H9 (cell line): ENCODE measurements at regions not wholly inside any gene's neighbourhood (a gene's known extent, or its start where the extent isn't known, plus 50 kb on each side); places are given as distances from the start of the nearest gene placed in this dataset.

ENCODE experiments used
- DNase-seq: peaks from one replicate; pipeline ENCODE4 v3.0.0-alpha.2; 2017
- H2AFZ ChIP-seq: one replicate; pipeline ENCODE4 v1.6.1; 2013; ENCODE audit warnings: mild to moderate bottlenecking, low read length, control low read depth, moderate library complexity
- H2AK5ac ChIP-seq: 2 replicates; pipeline ENCODE4 v1.6.1; 2013; ENCODE audit warnings: low read length, control low read depth, mixed read lengths; ENCODE audit not compliant: insufficient read length
- H2BK120ac ChIP-seq: one replicate; pipeline ENCODE4 v1.6.1; 2013; ENCODE audit warnings: low read depth, mild to moderate bottlenecking, low read length, control low read depth, inconsistent platforms; ENCODE audit not compliant: poor library complexity, severe bottlenecking
- H2BK12ac ChIP-seq: 2 replicates; pipeline ENCODE4 v1.6.1; 2013; ENCODE audit warnings: low read length, control low read depth, mixed read lengths, low read depth; ENCODE audit not compliant: insufficient read length
- H2BK15ac ChIP-seq: 2 replicates; pipeline ENCODE4 v1.6.1; 2013; ENCODE audit warnings: low read depth, low read length, control low read depth
- H2BK20ac ChIP-seq: one replicate; pipeline ENCODE4 v1.6.1; 2013; ENCODE audit warnings: low read depth, mild to moderate bottlenecking, low read length, control low read depth, inconsistent platforms; ENCODE audit not compliant: poor library complexity, severe bottlenecking
- H2BK5ac ChIP-seq: 2 replicates; pipeline ENCODE4 v1.6.1; 2013; ENCODE audit warnings: low read length, control low read depth, mixed read lengths; ENCODE audit not compliant: insufficient read length
- H3K14ac ChIP-seq: 2 replicates; pipeline ENCODE4 v1.6.1; 2013; ENCODE audit warnings: low read length, control low read depth; ENCODE audit not compliant: insufficient read depth
- H3K18ac ChIP-seq: 2 replicates; pipeline ENCODE4 v1.6.1; 2013; ENCODE audit warnings: low read depth, mild to moderate bottlenecking, mixed read lengths, low read length, control low read depth; ENCODE audit not compliant: insufficient read length
- H3K23ac ChIP-seq: 2 replicates; pipeline ENCODE4 v1.6.1; 2013; ENCODE audit warnings: low read length, control low read depth, mixed read lengths, low read depth; ENCODE audit not compliant: insufficient read length
- H3K23me2 ChIP-seq: 2 replicates; pipeline ENCODE4 v1.6.1; 2013; ENCODE audit warnings: low read depth, mild to moderate bottlenecking, mixed read lengths, low read length, control low read depth; ENCODE audit not compliant: insufficient read length, poor library complexity, severe bottlenecking
- H3K27ac ChIP-seq: 2 replicates; pipeline ENCODE4 v1.5.1; 2013; ENCODE audit warnings: low read length, control low read depth, mixed read lengths, low read depth; ENCODE audit not compliant: insufficient read length
- H3K27me3 ChIP-seq: 2 replicates; pipeline ENCODE4 v1.6.1; 2013; ENCODE audit warnings: low read length, control low read depth, inconsistent platforms; ENCODE audit not compliant: insufficient read depth
- H3K4ac ChIP-seq: 2 replicates; pipeline ENCODE4 v1.6.1; 2013; ENCODE audit warnings: low read depth, mild to moderate bottlenecking, control low read depth, inconsistent platforms, low read length, moderate library complexity
- H3K4me1 ChIP-seq: 2 replicates; pipeline ENCODE4 v1.6.1; 2013; ENCODE audit warnings: low read length, control low read depth, inconsistent platforms; ENCODE audit not compliant: insufficient read depth
- H3K4me2 ChIP-seq: 2 replicates; pipeline ENCODE4 v1.6.1; 2013; ENCODE audit warnings: low read length, control low read depth, mixed read lengths; ENCODE audit not compliant: insufficient read length, insufficient read depth
- H3K56ac ChIP-seq: 2 replicates; pipeline ENCODE4 v1.6.1; 2013; ENCODE audit warnings: low read depth, mild to moderate bottlenecking, mixed read lengths, low read length, control low read depth; ENCODE audit not compliant: insufficient read length
- H3K79me1 ChIP-seq: 2 replicates; pipeline ENCODE4 v1.6.1; 2013; ENCODE audit warnings: low read depth, mild to moderate bottlenecking, moderate library complexity, low read length, control low read depth, inconsistent platforms; ENCODE audit not compliant: insufficient read depth, poor library complexity, severe bottlenecking
- H3K79me2 ChIP-seq: 2 replicates; pipeline ENCODE4 v1.6.1; 2013; ENCODE audit warnings: low read length, control low read depth, inconsistent platforms; ENCODE audit not compliant: insufficient read depth
- H3K9ac ChIP-seq: 2 replicates; pipeline ENCODE4 v1.6.1; 2013; ENCODE audit warnings: low read length, control low read depth, mixed read lengths; ENCODE audit not compliant: insufficient read length; ENCODE audit errors: extremely low read depth
- H3K9me3 ChIP-seq: one replicate; pipeline ENCODE4 v1.6.1; 2013; ENCODE audit warnings: low read depth, low read length, inconsistent platforms; ENCODE audit not compliant: control insufficient read depth
- H3T11ph ChIP-seq: one replicate; pipeline ENCODE4 v1.6.1; 2013; ENCODE audit warnings: mild to moderate bottlenecking, low read length, control low read depth, inconsistent platforms
- H4K20me1 ChIP-seq: one replicate; pipeline ENCODE4 v1.6.1; 2013; ENCODE audit not compliant: control insufficient read depth, insufficient read length, insufficient read depth
- H4K5ac ChIP-seq: 2 replicates; pipeline ENCODE4 v1.6.1; 2013; ENCODE audit warnings: low read depth, mild to moderate bottlenecking, mixed read lengths, low read length, control low read depth; ENCODE audit not compliant: insufficient read length
- H4K8ac ChIP-seq: replicated peaks from 2 replicates; pipeline ENCODE4 v1.6.1; 2013; ENCODE audit warnings: low read length, control low read depth, mixed read lengths, low read depth; ENCODE audit not compliant: insufficient read length
- H4K91ac ChIP-seq: 2 replicates; pipeline ENCODE4 v1.6.1; 2013; ENCODE audit warnings: low read depth, mild to moderate bottlenecking, moderate library complexity, mixed read lengths, low read length, control low read depth; ENCODE audit not compliant: insufficient read length
- H3K27ac Mint-ChIP-seq, 3 experiments: 2 replicates in 2 of 3; 3 replicates in 1 of 3; pipeline ENCODE4 v1.8.0; 2020 to 2021; ENCODE audit warnings: mixed read lengths in 3 of 3, mild to moderate bottlenecking in 1 of 3, moderate library complexity in 1 of 3
- H3K27me3 Mint-ChIP-seq: 2 replicates; pipeline ENCODE4 v1.8.0; 2021; ENCODE audit warnings: low read depth, mild to moderate bottlenecking, moderate library complexity, mixed read lengths
- H3K36me3 Mint-ChIP-seq, 3 experiments: 2 replicates in 2 of 3; 3 replicates in 1 of 3; pipeline ENCODE4 v1.8.0; 2020 to 2021; ENCODE audit warnings: low read depth in 3 of 3, mixed read lengths in 3 of 3; ENCODE audit not compliant: insufficient read depth in 1 of 3
- H3K4me1 Mint-ChIP-seq, 2 experiments: 2 replicates each; pipeline ENCODE4 v1.8.0; 2020; ENCODE audit warnings: mixed read lengths in 2 of 2
- H3K4me3 Mint-ChIP-seq, 2 experiments: 2 replicates in 1 of 2; 3 replicates in 1 of 2; pipeline ENCODE4 v1.8.0; 2020 to 2021; ENCODE audit warnings: mild to moderate bottlenecking in 2 of 2, mixed read lengths in 2 of 2, moderate library complexity in 1 of 2
- H3K9me3 Mint-ChIP-seq, 2 experiments: 2 replicates in 1 of 2; 3 replicates in 1 of 2; pipeline ENCODE4 v1.8.0; 2020; ENCODE audit warnings: mild to moderate bottlenecking in 2 of 2, mixed read lengths in 2 of 2, moderate library complexity in 1 of 2
- CTCF ChIP-seq: fragments of 200-600 bp; sonication (generic); conservative IDR thresholded peaks from 3 replicates; pipeline ENCODE4 v1.8.0; 2021; ENCODE audit warnings: antibody characterized with exemption, mild to moderate bottlenecking
- WGBS: extraction: QIAGEN DNeasy Blood & Tissue Kit; methylation state at CpG from one replicate; pipeline ENCODE4 v1.1.7; 2013; ENCODE audit warnings: missing lambda C conversion rate, low lambda C conversion rate, mixed read lengths; ENCODE audit not compliant: insufficient read length; ENCODE audit errors: extremely low coverage; 5-methylcytosine and 5-hydroxymethylcytosine counted together

GRCh38 chr18:68301441-68301840, 413.5 kb downstream of the TMX3 start:
- no peak overlapping the region for H3K27ac ChIP-seq
- H3K9ac ChIP-seq = no peak overlapping the region
- no peak overlapping the region for H3K18ac ChIP-seq
- no peak overlapping the region for H2AK5ac ChIP-seq
- no peak overlapping the region for H4K5ac ChIP-seq
- H3K14ac ChIP-seq = no peak overlapping the region
- H2AFZ ChIP-seq = no peak overlapping the region
- Mint-ChIP-seq H3K4me3 (no peak overlapping the region), H3K27me3 (no peaks in the 10 kb centered on the region), H3K36me3 (no peaks in the 10 kb centered on the region; a peak in 1 of 7 replicates), H3K9me3 (no peaks in the 10 kb centered on the region), H3K27ac (no peak overlapping the region), H3K4me1 (no peaks in the 10 kb centered on the region)
- H2BK120ac ChIP-seq = no peak overlapping the region
- H3K56ac ChIP-seq = no peak overlapping the region
- no peak overlapping the region for H2BK12ac ChIP-seq
- no peaks in the 10 kb centered on the region for H3K27me3 ChIP-seq
- no peak overlapping the region for H2BK5ac ChIP-seq
- H3K4me1 ChIP-seq = no peaks in the 10 kb centered on the region
- TF ChIP-seq CTCF = no peak
- no peaks in the 10 kb centered on the region for H3K9me3 ChIP-seq
- no peak for DNase-seq
- H3K4ac ChIP-seq = no peak overlapping the region
- no peaks in the 10 kb centered on the region for H3K79me2 ChIP-seq
- H2BK15ac ChIP-seq = no peak overlapping the region
- no peak overlapping the region for H4K91ac ChIP-seq
- no peak overlapping the region for H2BK20ac ChIP-seq
- no peaks in the 10 kb centered on the region for H4K20me1 ChIP-seq
- no CpG with 5 or more reads among the region's 3 CpGs for WGBS
- no peaks in the 10 kb centered on the region for H3K23me2 ChIP-seq
- H4K8ac ChIP-seq = no peak overlapping the region
- no peak overlapping the region for H3K4me2 ChIP-seq
- no peak overlapping the region for H3K23ac ChIP-seq
- no peaks in the 10 kb centered on the region for H3K79me1 ChIP-seq
- H3T11ph ChIP-seq = no peak overlapping the region
